Cerebellar nuclear complex (tissue), 1 donor: ENCODE measurements at regions not wholly inside any gene's neighbourhood (a gene's known extent, or its start where the extent isn't known, plus 50 kb on each side); places are given as distances from the start of the nearest gene placed in this dataset.
"Not testable (repeated sequence)": the region's sequence is repeated elsewhere in the genome, so short reads cannot be mapped to it uniquely, and the experiment has no call there.

ENCODE experiments used
- DNase-seq, 2 experiments: peaks; one replicate each; lab custom pipeline; 2025; lab: John Stamatoyannopoulos, UW

- no peak for DNase-seq
These were observed 141.0 kb upstream of the MYT1L start for GRCh38 chr2:2472044-2472443.

- no peak for DNase-seq
These were observed 135.5 kb upstream of the MYT1L start for GRCh38 chr2:2466534-2466933.

GRCh38 chr2:2464643-2465042 lies 133.6 kb upstream of the MYT1L start:
- no peak for DNase-seq

GRCh38 chr2:2464094-2464493 lies 133.0 kb upstream of the MYT1L start:
- peak in 1 of 2 experiments; percentile 61 for DNase-seq

GRCh38 chr2:2456721-2457120 lies 125.6 kb upstream of the MYT1L start:
- DNase-seq = no peak

- no peak for DNase-seq
These were observed 124.1 kb upstream of the MYT1L start for GRCh38 chr2:2455151-2455550.

- DNase-seq = no peak
These were observed 121.9 kb upstream of the MYT1L start for GRCh38 chr2:2452961-2453360.

- not testable (repeated sequence) for DNase-seq
These were observed 120.2 kb upstream of the MYT1L start for GRCh38 chr2:2451275-2451674.

- DNase-seq = no peak
These were observed 117.1 kb upstream of the MYT1L start for GRCh38 chr2:2448178-2448577.

- DNase-seq = no peak
These were observed 91.5 kb upstream of the MYT1L start for GRCh38 chr2:2422621-2423020.

GRCh38 chr2:2413525-2413924 lies 82.5 kb upstream of the MYT1L start:
- no peak for DNase-seq

- DNase-seq = no peak
These were observed 79.9 kb upstream of the MYT1L start for GRCh38 chr2:2410987-2411386.

GRCh38 chr2:2409481-2409880 lies 78.4 kb upstream of the MYT1L start:
- no peak for DNase-seq

- DNase-seq = no peak
These were observed 74.7 kb upstream of the MYT1L start for GRCh38 chr2:2405780-2406179.

- DNase-seq = no peak
These were observed 69.4 kb upstream of the MYT1L start for GRCh38 chr2:2400286-2401038.

- no peak for DNase-seq
These were observed 68.3 kb upstream of the MYT1L start for GRCh38 chr2:2399396-2399795.

GRCh38 chr2:2392332-2392731 lies 61.3 kb upstream of the MYT1L start:
- no peak for DNase-seq

GRCh38 chr2:2389215-2389614 lies 58.1 kb upstream of the MYT1L start:
- DNase-seq = no peak
